NCI-H748 (cell line): ENCODE measurements at regions not wholly inside any gene's neighbourhood (a gene's known extent, or its start where the extent isn't known, plus 50 kb on each side); places are given as distances from the start of the nearest gene placed in this dataset.
"Not testable (repeated sequence)": the region's sequence is repeated elsewhere in the genome, so short reads cannot be mapped to it uniquely, and the experiment has no call there.

Experiments used
- DNase-seq: peaks from one replicate; lab custom pipeline; 2025; ENCODE audit not compliant: unreplicated experiment; lab: John Stamatoyannopoulos, UW

DNA sequence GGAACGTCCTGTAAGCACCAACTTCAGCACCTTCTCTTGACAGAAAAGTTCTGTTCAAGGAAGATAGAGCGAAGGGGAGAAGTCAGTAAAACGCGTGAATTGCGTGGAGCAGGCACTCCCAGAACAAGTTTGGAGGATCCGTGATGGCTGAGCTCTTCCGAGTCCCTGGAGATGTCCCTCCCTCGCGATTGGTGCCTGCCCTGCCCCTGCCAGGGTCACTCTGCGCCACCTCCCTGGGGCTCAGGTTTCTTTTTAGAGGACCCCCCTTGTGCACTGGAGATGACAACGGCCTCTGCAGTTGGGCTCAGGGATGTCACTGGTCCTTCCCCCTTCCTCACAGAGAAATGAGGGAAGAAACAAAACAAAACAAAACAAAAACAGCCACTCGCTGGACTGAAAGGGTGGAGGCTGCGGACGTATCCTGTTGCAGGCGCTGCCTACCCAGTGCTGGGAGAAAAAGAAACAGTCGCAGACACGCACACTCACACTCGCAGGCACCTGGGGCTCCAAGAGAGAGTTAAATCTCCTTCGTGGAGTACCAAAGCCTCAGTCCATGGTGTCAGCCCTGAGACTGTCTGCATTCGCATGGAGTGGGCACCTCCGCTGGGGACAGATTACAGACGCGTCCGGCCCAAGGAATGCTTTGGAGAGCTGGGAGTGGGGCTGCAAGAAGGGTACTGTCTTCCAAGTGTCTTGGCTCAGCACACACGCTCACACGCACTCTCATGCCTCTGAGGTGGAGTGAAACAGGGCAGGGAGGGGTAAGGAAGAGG is 512.7 kb downstream of the SLCO4C1 start:
- DNase-seq = peak; percentile 65

DNA sequence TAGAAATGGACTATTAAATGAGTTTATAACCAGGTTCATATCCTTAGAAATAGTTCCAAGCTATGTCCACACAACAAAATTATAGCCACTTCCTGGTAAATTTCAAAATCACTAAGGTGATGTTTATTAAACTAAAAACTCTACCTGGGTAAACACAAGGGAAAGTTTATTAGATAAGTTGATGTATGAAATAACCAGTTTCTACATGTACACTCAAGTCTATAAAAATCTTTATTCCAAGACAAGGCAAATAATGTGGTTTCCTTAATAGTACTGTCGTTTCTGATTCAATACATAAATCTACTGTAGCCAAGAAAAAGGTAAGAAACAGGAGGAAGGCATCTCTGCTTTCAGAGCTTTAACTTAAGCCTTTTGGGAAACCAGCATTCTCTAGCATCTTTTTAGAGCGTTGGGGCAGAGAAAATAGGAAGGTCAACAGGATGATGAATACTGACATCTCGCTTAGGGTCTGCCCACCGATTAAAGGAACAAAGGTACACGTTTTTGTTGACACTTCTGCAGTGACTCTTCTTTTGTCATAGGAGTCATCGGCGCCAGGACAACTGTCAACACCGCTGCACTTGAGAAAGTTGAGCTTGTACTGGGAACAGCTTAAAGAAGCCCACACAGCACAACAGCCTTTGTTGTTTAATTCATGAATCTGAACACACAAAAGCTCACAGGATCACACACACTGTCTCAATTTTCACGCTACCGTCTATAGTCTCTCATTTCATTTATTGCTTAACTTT is 513.6 kb downstream of the SLCO4C1 start:
- peak; percentile 81 for DNase-seq

DNA sequence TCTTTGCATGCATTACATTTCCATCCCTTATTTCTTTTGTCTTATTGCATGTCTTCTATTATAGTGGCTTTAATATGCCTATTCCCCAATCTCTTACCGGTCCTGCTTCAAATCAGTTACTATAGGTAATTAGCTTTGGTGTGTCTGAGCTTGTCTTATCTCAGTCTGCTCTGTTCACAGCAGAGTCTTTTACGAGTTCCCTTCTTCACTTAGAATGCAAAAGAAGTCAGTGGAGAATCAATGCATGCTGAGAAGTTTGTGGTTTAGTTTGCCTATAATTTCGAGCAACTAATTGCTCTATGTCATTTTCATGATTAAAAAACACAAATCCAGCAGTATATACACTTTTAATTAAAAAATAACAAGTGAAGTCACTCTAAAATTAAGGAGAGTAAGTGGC is 545.0 kb downstream of the SLCO4C1 start:
- DNase-seq = no peak

GRCh38 chr5:101743000-101743399 is 553.1 kb downstream of the SLCO4C1 start:
- not testable (repeated sequence) for DNase-seq

DNA sequence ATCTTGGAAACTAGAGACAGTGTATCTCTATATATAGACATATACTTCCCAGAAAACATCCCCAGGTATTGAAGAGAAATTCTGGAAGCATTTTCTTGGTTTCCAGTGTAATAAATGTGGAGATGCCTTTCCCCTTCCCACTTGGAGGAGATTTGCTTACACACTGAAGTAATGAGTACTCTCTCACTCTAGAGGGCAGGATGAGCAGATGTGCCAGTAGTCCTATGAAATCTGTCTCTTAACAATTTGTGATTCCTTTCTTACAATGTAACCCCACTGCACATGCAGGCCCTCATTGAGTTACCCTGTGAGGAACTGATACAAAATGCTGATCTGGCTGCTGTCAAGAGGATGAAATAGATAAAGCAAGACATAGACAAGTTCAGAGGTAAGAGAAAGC is 567.2 kb downstream of the SLCO4C1 start:
- peak; percentile 18 for DNase-seq

DNA sequence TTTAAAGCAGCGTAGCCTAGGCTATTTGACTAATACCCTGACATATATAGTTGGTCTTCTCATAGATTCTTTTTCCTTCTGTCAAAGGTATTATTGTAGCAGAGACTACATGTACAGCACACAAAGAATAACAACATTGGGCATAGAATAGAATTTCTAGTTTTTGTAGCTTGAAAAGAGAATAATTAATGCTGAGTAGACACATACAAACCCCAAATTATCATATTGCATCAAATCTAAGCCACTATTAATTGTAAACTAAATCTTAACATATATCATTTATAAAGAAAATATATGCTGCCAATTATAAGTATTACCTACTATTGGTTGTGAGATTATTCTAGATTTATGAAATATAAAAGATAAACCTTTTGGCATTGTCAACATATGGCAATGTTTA is 574.5 kb downstream of the SLCO4C1 start:
- no peak for DNase-seq

- no peak for DNase-seq
Measured at GRCh38 chr5:101720033-101720432, 576.1 kb downstream of the SLCO4C1 start.

GRCh38 chr5:101717721-101718120 is 578.4 kb downstream of the SLCO4C1 start:
- DNase-seq = no peak

DNA sequence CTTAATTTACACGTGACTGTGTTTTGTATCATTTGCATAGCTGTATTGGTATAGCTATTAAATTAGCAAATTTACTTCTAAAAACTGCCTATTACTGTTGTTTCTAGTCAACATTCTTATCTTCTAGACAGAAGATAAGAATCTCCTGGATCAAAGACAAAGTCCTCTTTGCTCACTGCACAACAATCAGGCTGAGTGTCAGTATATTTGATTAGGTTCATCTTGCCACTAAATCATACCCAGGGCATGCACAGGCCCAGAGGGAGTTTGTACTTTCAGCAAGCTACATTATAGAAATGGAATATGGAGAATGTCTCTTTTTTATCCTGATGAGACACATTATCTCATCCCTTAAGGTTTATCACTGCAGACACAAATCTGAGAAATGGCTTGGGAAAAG is 579.1 kb downstream of the SLCO4C1 start:
- DNase-seq = no peak

- peak; percentile 30 for DNase-seq
Measured at GRCh38 chr5:101715790-101716189, 580.3 kb downstream of the SLCO4C1 start.

DNA sequence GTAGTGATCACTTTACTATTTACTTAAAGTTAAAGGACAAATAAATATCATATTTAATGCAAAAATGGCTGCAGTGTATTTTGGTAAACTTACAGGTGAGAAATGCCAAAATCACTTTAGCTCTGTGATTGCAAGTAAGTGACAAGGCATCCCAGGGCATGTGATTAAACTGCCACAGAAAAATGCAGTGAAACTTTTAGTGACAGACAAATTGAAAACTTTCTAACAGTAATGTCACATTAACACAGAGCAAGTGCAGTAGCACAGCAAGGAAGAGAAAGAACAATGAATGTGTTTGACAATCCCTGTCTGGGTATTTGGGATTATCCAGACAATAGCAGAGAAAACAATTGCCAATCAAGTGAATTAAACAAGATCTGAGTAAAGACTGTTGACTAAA is 606.8 kb downstream of the SLCO4C1 start:
- DNase-seq = no peak

- DNase-seq = no peak
Measured at GRCh38 chr5:101688156-101688555, 607.9 kb downstream of the SLCO4C1 start.

- DNase-seq = no peak
Measured at GRCh38 chr5:101687349-101687985, 608.6 kb downstream of the SLCO4C1 start.

GRCh38 chr5:101686536-101687157 is 609.4 kb downstream of the SLCO4C1 start:
- no peak for DNase-seq

DNA sequence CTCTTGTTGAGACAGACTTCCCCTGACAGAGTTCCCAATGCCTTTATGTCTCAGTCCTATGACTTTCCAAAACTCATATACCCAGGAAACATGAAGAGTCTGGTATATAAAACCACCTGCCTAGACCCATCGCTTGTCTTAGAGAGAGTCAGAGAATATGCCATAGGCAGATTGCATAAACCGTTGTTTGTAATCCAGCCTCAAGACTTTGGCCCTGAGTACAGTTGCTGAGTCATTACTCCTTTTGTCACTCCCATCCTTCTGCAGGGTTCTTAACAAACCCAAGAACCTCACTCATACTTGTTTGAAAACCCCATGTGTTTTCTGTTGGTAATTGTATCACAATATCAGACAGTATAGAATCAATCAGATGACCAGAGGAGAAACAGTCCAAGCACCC is 616.3 kb downstream of the SLCO4C1 start:
- DNase-seq = no peak

- peak; percentile 85 for DNase-seq
Measured at GRCh38 chr5:101678481-101679193, 617.4 kb downstream of the SLCO4C1 start.

DNA sequence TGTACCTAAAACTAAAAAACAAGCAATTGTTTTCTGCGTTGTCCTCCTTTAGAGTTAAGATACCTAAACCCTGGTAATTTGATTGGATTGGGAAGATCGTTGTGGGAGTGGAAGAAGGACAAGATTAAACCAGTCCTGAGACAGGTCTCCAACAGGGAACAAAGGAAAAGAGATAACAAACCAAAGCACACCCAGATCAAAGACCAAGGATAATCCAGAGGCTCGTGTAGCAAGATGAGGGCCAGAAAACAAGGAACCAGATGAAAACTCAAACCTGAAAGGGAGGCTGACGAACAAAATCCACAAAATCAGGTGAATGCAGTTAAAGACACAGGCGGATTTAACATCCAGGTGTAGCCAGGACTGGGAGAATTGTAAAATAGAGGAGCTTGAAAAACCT is 618.1 kb downstream of the SLCO4C1 start:
- DNase-seq = peak; percentile 20

- DNase-seq = peak; percentile 41
Measured at GRCh38 chr5:101676646-101677045, 619.4 kb downstream of the SLCO4C1 start.

DNA sequence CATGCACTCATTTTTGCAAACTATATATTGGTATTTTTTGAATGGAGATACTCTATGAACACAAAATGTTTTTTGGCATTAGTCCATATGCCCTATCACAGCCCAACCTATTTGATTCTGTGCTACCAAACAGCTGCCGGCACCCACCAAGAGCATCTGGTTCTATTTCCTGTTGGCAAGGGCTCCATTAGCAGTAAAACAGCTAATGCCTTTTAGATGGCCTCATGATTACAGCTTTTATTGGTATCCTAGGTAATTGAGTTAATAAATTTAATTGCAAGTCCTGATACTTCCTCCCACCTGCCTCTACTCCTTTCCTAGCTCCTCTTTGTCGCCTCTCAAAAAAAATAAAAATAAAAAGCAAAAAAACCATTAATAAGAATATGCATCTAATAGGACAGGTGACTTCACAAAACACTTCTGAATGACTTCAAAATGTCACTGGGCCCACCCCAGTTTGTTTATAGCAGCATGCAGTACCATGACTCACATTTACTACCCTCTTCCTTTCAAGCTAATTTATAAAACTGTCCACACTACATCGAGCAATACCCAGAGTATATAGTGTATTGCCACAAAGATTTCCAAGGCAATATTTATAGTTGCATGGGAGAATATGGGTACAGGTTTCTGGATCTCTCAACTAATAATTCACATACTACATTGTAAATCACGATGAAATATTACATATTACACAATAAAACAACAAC is 620.4 kb downstream of the SLCO4C1 start:
- DNase-seq = peak; percentile 97

GRCh38 chr5:101673120-101673519 is 623.0 kb downstream of the SLCO4C1 start:
- DNase-seq = no peak
